ENCODE measurements at regions not wholly inside any gene's neighbourhood (a gene's known extent, or its start where the extent isn't known, plus 50 kb on each side); places are given as distances from the start of the nearest gene placed in this dataset.

DNA sequence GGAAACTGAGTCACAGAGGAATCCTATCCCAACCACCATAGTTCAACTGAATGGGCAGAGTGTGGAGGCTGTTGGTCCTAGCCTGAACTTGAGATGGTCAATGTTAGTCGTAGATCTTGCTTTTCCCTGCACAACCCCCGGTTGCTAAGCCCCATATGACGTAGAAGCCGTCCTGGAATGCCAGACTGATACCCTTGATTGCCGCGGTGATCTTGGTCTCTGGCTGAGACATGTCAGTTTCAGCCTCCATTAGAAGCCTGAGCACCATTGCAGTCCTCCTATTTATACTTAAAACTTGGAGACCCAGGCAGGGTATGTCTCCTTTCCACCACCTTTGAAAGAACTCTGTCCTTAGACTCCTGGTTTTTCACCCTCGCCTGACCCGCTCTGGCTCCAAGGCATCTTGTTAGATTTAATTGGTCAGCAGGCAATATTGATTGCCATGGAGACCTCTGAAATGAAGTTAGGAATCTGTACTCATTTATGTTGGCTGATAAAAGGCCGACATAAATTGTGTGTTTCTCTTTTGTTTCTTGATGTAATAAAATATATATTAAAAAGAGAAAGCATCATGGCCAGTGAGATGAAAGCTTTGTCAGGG, 53.4 kb downstream of the RPLP1 start:
- no peak for DNase-seq

DNA sequence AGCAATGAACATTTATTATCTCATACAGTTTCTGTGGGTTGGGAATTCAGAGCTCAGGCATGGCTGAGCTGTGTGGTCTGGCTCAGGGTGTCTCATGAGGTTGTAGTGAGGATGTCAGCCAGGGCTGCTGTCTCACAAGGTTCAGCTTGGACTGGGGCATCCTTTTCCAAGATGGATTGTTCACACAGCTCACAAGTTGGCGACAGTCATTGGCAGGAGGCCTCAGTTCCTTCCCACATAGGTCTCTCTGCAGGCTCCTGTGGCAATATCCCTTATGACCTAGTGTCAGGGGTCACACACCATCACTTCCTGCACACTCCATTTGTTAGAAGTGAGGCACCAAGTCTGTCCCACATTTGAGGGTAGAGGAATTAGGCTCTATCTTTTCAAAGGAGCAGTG, 56.0 kb downstream of the RPLP1 start:
- DNase-seq = no peak

DNA sequence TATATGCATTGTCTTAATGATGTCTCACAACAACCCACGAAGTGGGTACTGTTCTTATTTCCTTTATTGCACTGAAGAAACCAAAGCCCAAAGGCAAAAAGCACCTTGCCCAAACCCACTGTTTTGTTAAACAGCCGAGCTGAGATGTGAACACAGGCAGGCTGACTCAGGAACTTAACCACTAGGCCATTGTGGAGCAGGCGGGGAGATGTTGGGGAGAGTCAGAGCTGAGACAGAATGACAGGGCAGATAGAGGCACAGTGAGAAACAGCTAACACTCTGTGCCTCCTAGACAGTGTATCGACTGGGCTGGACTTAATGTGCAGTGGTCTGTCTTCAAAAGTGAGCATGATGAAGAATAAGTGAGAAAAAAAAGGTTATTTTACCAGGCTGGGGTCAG, 56.5 kb downstream of the RPLP1 start:
- no peak for DNase-seq

DNA sequence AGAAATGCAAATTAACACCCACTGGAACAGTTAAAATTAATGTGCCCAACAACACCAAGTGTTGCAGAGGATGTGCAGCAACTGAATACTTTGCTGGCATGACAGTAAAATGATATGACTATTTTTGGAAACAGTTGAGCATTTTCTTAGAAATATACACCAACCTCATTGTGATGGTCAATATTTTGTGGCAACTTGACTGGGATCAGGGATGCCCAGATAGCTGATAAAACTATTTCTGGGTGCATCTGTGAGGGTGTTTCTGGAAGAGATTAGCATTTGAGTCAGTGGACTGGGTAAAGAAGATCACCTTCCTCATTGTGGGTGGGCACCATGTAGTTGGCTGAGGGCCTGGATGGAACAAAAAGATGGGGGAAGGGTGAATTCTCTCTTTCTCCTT, 57.9 kb downstream of the RPLP1 start:
- no peak for DNase-seq

DNA sequence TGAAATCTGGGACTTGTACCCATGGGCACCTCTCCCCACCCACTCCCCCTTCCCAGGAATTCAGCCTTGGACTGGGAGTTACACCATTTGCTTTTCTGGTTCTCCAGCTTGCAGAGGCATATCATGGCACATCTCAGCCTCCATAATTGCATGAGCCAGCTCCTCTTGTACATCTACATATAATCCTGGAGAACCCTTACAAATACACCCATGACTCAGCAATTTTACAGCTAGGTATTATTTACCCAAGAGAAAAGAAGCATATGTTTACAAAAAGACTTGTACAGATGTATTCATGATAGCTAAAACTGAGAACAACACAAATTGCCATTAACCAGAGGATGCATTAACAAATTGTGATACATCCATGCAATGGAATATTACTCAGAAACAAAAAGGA, 58.4 kb downstream of the RPLP1 start:
- no peak for DNase-seq

DNA sequence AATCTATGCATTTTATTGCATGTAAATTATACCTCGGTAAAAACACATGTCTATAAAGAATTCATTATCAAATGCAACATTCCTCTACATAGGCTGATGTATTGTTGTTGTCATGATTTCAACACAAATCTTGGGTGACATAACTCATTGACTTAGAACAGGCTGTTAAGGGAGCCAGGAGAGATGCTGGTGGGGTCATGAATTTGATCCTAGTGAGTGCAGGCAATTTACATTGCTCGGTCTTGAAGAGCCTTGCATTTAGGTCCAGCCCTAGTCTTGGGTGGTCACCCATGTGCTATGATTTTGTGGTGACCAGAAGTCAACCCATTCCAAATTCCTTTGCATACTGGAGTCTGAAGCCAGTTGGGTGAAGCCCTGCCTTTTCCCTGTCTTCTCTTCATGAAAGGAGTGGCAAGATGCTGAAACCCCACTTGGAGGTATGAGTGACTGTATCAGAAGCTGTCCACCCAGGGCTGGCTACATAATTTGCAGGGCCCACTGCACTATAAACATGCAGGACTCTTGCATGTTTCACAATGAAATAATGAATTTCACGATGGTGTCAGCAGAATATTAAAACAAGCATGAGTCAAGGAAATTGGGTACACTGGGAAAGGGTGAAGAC, 59.2 kb downstream of the RPLP1 start:
- DNase-seq = no peak

DNA sequence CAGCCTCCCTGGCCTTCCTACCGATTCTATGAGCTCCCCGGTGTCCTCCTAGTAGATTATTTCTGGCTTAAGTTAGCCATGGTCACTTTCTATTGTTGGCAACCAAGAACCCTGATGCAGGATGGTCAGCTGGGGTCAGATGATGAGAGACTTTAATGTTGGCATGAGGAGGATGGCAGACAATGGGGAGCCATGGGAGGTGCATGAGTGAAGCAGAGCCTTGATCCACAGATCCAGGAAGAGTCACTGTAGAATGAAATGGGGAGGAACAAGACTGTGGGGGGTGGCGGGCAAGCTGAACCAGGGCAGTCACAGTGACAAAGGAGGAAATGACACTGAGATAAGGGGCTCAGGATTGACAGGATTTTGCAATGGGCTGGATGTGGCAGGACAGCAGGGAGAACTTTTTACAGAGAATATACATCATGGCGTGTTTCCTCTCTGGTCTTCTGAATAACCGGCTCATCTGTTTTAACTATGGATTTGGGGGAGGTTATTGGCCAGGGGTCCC, 60.9 kb downstream of the RPLP1 start:
- DNase-seq = no peak

DNA sequence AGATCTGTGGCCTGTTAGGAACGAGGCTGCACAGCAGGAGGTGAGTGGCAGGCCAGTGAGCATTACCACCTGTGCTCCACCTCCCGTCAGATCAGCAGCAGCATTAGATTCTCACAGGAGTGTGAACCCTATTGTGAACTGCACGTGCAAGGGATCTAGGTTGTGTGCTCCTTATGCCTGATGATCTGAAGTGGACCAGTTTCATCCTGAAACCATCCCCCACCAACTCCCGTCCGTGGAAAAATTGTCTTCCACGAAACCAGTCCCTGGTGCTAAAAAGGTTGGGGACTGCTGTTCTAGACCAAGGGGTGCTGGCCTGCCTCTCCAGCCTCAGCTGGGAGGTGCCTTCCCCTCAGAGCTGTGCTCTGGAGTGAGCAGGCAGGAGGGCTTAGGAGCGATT, 61.4 kb downstream of the RPLP1 start:
- no peak for DNase-seq

DNA sequence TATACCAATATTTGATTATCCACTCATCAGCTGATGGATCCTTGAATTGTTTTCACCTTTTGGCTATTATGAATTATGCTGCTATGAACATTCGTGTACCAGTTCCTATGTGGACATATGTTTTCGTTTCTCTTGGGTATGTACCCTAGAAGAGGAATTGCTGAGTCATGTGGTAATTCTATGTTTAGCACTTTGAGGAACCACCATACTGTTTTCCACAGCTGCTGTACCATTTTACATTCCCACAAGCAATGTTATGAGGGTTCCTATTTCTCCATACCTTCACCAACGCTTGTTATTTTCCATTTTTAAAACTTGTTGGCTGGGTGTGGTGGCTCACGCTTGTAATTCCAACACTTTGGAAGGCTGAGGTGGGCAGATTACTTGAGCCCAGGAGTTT, 62.9 kb downstream of the RPLP1 start:
- DNase-seq = no peak

DNA sequence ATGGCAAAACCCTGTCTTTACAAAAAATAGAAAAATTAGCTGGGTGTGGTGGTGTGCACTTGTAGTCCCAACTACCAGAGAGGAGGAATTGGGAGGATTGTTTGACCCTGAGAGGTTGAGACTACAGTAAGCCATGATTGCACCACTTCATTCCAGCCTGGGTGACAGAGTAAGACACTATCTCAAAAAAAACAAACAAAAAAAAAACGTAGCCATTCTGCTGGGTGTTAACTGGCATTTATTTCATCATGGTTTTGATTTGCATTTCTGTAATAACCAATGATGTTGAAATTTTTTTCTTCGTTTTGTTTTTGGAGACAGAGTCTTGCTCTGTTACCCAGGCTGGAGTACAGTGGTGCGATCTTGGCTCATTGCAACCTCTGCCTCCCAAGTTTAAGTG, 63.3 kb downstream of the RPLP1 start:
- no peak for DNase-seq

DNA sequence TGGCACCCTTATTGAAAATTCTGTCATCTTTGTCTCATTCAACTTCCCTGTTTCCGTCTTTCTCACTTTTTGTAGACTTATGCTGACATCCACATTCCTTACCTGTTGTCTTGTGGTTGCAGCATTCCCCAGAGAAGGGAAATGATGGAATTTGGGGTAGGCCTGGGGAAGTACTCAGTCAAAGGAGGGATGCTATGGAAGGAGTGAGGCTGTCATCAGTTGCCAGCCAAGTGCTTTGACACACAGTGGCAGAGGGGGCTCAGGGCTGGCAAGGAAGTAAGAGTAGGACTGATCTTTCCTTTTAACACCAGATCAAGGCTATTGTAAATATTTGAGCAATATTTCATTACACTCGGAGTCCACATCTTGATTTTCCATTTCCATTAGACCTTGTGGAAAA, 64.4 kb downstream of the RPLP1 start:
- DNase-seq = no peak

DNA sequence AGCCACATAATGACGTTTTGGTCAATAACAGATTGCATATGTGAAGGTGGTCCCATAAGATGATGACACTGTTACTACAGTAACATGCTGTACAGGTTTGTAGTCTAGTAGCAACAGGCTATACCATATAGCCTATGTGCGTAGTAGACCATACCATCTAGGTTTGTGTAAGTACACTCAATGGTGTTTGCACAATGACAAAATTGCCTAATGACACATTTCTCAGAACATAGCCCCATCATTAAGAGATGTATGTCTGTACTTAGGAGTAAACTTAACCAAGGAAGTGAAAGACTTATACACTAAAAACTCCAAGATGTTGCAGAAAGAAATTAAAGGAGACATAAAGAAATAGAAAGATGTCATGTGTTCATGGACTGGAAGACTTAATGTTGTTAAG, 66.2 kb downstream of the RPLP1 start:
- DNase-seq = no peak

DNA sequence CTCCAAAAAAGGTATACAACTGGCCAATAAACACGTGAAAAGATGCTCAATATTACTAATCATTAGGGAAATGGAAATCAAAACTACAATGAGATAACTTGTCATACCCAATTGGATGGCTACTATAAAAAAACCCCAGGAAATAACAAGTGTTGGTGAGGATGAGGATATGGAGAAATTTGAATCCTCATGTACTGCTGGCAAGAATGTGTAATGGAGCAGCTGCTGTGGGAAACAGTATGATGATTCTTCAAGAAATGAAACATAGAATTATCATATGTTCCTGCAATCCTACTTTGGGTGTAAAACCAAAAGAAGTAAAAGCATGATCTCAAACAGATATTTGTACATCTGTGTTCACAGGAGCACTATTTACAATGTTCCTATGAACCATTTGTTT, 67.4 kb downstream of the RPLP1 start:
- no peak for DNase-seq

DNA sequence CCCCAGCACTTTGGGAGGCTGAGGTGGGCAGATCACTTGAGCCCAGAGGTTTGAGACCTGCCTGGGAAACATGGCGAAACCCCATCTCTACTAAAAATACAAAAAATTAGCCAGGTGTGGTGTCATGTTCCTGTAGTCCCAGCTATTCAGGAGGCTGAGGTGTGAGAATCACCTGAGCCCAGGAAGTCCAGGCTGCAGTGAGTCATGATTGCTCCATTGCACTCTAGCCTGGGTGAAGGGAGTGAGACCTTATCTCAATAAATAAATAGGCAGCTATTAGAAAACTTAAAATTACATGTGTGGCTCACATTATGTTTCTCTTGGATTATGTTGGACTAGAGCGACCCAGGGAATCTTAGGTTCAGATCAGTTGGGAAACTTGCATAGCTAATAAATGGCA, 69.7 kb downstream of the RPLP1 start:
- DNase-seq = no peak

DNA sequence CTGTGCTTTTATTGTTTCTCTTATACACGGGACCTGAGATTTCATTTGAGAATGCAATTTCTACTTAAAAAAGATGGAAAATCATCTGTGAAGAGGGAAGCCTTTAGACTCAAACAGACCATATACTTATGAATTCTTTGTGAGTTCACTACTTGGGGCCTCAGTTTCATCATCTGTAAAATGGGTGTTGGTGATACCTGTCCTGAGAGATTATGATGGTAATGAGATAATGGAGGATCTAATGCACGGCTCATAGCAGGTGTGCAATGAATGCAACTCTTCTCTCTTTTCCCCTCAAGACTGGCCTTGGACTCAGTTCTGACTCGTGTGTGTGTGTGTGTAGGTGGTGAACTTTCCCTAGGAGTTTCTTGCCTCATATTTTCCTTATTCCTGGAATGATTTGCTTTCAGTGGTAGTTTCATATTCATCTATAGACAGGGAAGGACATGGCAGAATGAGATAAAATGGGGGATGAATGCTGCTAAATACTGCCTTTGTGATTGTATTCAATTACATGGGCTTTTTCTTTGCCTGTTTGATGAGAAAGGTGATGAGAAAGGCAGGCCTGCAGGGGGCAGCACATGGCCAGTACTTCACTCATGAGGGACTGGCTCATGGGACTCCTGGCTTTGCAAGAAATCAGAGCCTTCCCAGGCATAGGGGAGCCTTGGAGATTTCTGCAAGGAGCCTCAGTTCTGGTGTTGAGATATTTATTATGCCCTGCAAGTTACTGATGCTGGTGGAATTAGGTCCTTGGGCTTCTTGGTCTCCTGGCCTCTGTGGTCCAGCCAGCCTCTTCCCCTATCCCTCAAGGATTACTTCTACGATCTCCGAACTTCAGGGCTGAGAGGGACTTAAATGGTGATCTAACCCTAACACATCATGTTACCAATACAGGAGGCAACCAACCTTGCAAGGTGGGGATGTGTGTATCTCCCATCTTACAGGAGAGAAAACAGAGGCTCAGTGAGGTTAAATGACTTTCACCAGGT, 70.7 kb downstream of the RPLP1 start:
- DNase-seq = peak; percentile 78

DNA sequence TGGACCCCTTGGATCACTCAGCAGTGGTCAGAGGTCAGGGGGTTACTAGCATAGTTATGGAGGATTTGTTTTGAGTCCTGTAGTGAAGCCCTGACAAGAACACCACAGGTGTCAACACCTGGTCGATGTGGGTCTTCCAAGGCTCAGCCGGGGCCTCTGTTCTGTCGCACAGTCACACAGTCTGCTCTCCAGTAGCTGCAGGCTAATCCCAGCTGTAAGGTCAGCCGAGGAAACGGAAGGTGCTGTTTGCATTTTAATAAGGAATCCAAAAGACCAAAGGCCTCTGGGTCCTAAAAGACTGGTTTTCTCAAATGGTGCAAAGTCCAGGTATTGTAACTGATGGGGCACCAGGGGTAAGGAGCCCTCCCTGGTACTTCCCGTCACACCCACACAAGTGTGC, 71.7 kb downstream of the RPLP1 start:
- no peak for DNase-seq

DNA sequence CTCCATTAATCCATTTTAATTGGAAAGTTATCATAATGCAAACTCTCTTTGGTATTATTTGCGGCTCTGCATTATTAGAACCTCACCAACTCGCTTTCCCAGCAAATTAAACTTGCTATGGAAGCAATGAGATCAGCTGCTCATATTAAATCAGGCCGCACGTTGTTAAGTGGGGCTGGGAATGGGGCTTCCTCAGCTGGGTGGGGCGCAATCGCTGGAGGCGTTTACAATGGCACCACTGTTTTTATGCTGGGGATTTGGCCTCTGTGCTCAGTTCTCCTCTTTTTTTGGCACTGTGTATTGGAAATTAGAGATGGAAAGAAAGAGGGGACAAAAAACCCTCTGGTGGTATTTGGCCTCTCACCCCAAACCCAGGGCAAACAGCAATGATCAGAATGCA, 72.2 kb downstream of the RPLP1 start:
- no peak for DNase-seq

DNA sequence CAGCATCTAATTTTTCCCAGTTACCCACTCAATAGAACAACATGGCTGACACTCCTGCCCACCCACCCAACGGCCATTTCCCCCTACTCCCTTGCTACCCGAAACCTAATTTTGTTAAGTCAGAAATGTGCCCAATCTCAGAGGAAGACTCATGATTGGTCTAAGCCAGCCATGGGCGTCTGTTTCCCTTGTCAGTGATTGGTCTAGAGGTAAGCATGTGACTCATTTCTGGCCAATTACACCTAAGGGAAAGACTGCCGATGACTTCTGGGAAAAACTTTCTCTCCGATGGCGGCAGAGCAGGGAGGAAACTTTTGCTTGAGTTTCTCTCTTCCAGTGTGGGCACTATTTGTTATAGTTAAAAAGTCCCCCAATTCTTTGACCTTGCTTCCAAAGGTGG, 72.9 kb downstream of the RPLP1 start:
- no peak for DNase-seq

DNA sequence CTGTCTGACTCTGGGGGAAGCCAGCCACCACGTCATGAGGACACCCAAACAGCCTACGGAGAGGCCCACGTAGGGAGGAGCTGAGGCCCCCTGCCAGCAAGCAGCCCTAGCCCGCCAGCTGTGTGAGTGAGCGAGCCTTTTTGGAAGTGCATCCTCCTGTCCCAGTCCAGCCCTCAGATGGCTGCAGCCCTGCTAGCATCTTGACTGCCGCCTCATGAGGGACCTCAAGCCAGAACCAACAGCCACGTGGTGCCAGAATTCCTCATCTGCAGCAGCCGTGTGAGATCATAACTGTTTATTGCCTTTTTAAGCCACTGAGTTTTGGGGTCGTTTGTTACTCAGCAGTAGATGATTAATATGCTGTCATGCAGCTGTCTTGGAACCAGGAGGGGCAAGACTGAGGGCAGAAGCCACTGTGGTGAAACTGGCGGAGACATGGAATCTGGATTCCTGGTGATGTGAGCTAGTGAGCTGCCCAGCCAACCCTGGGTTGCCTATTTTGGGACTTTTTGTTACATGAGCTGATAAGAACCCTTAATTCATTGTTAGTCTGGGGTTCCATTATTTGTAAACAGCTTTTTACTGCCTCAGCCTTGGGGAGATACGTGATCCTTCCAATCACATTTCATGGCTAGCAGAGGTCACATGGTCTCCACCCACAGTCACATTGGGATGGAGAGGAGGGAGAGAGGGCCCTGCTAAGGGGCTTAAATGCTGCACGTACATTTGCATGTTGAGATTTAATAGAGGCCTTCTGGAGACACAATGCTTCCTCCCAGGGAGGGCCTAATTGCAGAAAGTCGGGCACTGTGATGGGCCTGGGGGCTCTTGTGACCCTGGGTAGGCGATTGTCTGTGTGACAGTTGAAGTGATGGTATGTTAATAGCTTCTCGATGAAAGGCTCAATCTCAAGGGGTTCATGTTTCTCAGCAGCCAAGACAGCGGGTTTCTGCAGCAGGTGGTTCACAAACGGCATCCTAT, 73.8 kb downstream of the RPLP1 start:
- DNase-seq = peak; percentile 27

DNA sequence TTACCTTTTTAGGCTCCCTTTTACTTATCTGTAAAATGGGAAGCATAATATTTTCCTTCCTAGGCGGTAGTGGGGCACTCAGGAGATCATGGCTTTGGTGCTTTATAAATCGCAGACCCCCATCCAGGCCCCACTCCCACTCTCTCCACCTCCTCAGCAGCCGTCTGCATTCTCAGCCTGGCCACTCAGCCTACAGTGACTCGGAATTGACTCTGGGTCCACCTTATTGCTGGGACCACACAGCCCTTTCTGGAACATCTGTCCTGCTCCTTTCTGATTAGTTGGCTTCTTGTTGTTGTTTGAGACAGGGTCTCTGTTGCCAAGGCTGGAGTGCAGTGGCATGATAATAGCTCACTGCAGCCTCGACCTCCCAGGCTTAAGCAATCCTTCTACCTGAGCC, 76.5 kb downstream of the RPLP1 start:
- DNase-seq = no peak

DNA sequence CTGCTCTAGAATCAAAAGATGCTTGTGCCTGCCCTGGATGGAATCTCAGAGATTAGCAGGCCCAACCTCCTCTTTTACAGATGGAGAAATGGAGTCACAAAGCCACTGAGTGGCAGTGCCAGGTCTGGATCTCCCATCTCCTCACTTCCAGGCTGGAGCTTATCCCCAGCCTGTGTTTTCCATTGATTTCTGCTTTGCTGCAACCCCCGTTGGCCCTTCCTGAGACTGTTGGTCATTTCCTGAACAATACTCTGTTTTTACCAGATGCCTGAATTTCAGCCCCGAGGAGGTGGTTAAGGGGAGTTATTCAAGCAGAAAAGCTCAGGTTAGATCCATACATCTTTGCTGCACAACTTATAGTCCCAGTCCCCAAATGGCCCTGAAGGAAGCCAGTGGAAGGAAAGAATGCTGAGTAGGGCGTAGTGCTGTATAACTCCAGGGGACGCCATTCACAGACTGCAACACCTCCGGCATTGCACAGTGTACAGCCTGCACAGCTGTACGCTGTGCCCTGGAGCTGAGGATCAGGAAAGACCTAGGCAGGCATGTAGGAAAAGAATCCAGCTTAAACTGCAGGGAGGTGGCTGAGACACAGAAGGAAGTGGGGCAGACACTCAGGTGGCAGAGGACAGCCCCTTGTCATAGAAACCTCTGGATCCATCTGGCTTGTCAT, 77.5 kb downstream of the RPLP1 start:
- DNase-seq = no peak

Measured in fibroblast of skin of scalp (primary cell).